ENCODE measurements at regions not wholly inside any gene's neighbourhood (a gene's known extent, or its start where the extent isn't known, plus 50 kb on each side); places are given as distances from the start of the nearest gene placed in this dataset.
"Not testable (repeated sequence)": the region's sequence is repeated elsewhere in the genome, so short reads cannot be mapped to it uniquely, and the experiment has no call there.

DNA sequence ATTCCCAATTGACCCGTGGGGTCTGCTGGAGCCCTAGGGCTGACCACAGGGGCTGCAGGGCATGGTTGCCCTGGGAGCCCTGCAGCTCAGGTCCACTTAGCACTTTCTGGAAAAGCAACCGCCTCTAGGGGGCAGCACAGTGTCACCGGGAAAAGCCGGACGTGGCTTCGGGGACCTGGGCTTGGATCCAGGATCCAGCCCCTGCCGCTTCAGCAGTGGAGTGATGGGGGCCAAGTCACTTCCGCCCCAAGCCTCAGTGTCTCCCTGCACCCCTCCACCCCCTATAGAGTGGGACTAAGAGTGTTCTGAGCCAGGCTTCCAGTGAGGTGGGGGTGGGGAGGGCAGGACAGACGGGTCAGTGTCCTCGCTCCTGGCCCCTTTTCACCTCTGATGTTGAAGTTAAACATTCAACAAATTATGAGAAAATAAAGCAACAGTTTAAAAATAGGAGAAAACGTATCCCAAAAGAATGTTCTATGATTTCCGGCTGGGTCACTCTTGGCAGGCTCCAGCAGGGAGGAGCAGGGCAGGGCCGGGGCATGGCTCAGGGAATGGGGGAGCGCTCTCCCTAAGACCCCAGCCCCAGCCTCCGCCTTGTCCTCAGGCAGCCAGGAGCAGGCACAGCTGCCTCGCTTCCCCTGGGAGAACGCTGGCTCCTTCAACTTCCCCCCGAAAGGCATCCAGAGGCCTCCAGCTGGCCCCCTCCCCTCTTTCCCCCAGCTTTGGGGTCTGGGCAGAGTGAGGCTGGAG, 96.5 kb upstream of the FGF3 start:
- Histone ChIP-seq H3K36me3 (no peaks in the 10 kb centered on the region), H3K27me3 (peaks cover 29% of the 10 kb centered on the region), H3K9me3 (no peaks in the 10 kb centered on the region), H3K4me1 (ENCODE audit: control insufficient read depth in 1 of 2, insufficient read depth in 1 of 2, low read depth in 1 of 2, low read length in 1 of 2) (no peaks in the 10 kb centered on the region), H3K4me3 (ENCODE audit: low read depth in 1 of 2, low read length in 1 of 2) (no peak overlapping the region), H3K27ac (no peak overlapping the region)
- TF ChIP-seq, protein P1, sequence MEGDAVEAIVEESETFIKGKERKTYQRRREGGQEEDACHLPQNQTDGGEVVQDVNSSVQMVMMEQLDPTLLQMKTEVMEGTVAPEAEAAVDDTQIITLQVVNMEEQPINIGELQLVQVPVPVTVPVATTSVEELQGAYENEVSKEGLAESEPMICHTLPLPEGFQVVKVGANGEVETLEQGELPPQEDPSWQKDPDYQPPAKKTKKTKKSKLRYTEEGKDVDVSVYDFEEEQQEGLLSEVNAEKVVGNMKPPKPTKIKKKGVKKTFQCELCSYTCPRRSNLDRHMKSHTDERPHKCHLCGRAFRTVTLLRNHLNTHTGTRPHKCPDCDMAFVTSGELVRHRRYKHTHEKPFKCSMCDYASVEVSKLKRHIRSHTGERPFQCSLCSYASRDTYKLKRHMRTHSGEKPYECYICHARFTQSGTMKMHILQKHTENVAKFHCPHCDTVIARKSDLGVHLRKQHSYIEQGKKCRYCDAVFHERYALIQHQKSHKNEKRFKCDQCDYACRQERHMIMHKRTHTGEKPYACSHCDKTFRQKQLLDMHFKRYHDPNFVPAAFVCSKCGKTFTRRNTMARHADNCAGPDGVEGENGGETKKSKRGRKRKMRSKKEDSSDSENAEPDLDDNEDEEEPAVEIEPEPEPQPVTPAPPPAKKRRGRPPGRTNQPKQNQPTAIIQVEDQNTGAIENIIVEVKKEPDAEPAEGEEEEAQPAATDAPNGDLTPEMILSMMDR (IDR thresholded peaks at IDR 0.05) = no peak

GRCh38 chr11:69916251-69916649, 97.0 kb upstream of the FGF3 start:
- H3K36me3 ChIP-seq; H3K9me3 ChIP-seq; H3K27ac ChIP-seq; H3K4me3 ChIP-seq (ENCODE audit: low read depth in 1 of 2, low read length in 1 of 2); H3K4me1 ChIP-seq (ENCODE audit: control insufficient read depth in 1 of 2, insufficient read depth in 1 of 2, low read depth in 1 of 2, low read length in 1 of 2): not testable (repeated sequence)
- peaks cover 29% of the 10 kb centered on the region for H3K27me3 ChIP-seq

DNA sequence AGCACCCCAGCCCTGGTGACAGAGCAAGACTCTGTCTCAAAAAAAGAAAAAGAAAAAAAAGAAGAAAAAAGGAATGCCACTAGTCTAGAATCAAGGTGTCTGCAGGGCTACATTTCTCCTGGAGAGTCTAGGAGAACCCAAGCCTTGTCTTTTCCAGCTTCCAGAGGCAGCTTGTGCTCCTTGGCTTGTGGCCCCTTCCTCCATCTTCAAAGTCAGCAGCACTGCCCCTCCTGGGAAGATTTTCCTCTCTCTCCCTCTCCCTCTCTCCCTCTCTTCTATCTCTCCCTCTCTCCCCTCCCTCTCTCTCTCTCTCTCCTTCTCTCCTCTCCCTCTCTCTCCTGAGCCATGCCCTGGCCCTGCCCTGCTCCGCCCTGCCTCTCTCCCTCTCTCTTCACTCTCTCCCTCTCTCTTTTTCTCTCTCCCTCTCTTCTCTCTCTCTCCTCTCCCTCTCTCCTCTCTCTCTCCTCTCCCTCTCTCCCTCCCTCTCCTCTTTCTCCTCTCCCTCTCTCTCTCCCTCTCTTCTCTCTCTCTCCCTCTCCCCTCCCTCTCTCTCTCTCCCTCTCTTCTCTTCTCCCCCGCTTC, 97.7 kb upstream of the FGF3 start:
- TF ChIP-seq, protein P1 (IDR thresholded peaks at IDR 0.05) = no peak
- Histone ChIP-seq H3K4me1 (ENCODE audit: control insufficient read depth in 1 of 2, insufficient read depth in 1 of 2, low read depth in 1 of 2, low read length in 1 of 2) (no peaks in the 10 kb centered on the region), H3K9me3 (no peaks in the 10 kb centered on the region), H3K4me3 (ENCODE audit: low read depth in 1 of 2, low read length in 1 of 2) (no peak overlapping the region), H3K36me3 (no peaks in the 10 kb centered on the region), H3K27ac (no peak overlapping the region), H3K27me3 (peaks cover 29% of the 10 kb centered on the region)

DNA sequence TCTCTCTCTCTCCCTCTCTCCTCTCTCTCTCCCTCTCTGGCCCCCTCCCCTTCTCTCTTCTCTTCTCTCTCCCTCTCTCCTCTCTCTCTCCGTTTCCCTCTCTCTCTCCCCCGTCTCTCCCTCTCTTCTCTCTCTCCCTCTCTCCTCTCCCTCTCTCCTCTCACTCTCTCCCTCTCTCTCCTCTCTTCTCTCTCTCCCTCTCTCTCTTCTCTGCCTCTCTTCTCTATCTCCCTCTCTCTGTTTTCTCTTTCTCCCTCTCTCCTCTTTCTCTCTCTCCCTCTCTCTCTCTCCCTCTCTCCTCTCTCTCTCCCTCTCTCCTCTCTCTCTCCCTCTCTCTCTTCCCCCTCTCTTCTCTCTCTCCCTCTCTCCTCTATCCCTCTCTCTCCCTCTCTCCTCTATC, 98.3 kb upstream of the FGF3 start:
- Histone ChIP-seq H3K4me1 (ENCODE audit: control insufficient read depth in 1 of 2, insufficient read depth in 1 of 2, low read depth in 1 of 2, low read length in 1 of 2) (no peaks in the 10 kb centered on the region), H3K9me3 (no peaks in the 10 kb centered on the region), H3K27ac (no peak overlapping the region), H3K36me3 (no peaks in the 10 kb centered on the region), H3K27me3 (peaks cover 29% of the 10 kb centered on the region), H3K4me3 (ENCODE audit: low read depth in 1 of 2, low read length in 1 of 2) (no peak overlapping the region)
- TF ChIP-seq, protein P1 (IDR thresholded peaks at IDR 0.05) = no peak

DNA sequence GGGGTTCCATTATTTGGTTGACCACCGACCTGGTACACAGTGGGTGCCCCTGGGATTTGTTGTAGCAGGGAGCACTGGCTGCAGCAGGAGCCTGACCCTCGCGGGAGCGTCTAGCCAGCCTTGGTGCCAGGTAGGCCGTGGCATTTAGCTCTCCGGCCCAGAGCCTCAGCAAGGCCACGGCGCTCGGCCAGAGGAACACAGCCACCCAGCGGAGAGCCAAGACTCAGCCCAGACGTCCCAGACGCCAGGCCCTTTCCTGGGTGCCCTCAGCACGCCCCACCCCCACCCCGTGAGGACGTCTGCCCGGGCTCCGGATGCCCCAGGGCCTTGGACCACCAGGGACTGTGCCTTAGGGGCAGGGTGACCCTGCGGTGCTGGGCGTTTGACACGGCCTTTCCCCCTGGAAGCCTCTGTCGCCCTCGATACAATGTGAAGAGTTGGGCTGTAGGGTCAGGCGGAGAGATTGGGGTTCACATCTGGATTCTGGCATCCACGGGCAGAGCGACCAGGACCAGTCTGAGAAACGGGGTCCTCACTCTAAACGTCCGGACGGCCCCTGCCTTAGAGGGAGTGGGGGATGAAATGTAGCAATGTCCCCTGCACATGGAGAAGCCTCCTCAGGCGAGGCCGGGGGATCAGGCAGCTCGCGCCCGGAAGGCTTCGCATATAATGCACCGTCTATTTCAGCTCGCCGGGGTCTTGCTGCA, 99.2 kb upstream of the FGF3 start:
- peaks cover 31% of the 10 kb centered on the region for H3K27me3 ChIP-seq
- no peaks in the 10 kb centered on the region for H3K9me3 ChIP-seq
- no peak overlapping the region for H3K4me3 ChIP-seq (ENCODE audit: low read depth in 1 of 2, low read length in 1 of 2)
- no peak overlapping the region for H3K27ac ChIP-seq
- no peaks in the 10 kb centered on the region for H3K36me3 ChIP-seq
- no peaks in the 10 kb centered on the region for H3K4me1 ChIP-seq (ENCODE audit: control insufficient read depth in 1 of 2, insufficient read depth in 1 of 2, low read depth in 1 of 2, low read length in 1 of 2)
- TF ChIP-seq, protein P1 (IDR thresholded peaks at IDR 0.05) = no peak
